Chondrocyte (in vitro differentiated cells): ENCODE measurements at regions not wholly inside any gene's neighbourhood (a gene's known extent, or its start where the extent isn't known, plus 50 kb on each side); places are given as distances from the start of the nearest gene placed in this dataset.
A peak's percentile ranks its signal among the peaks of the same experiment; 100 is the strongest.

ENCODE experiments used
- DNase-seq: peaks from one replicate; pipeline ENCODE4 v3.0.0; 2021; ENCODE audit warnings: mixed read lengths, low spot score
- H3K27ac Mint-ChIP-seq: one replicate; pipeline ENCODE4 v1.8.0; 2021; ENCODE audit warnings: mild to moderate bottlenecking, moderate library complexity, mixed read lengths; ENCODE audit not compliant: unreplicated experiment
- H3K27me3 Mint-ChIP-seq: 2 replicates; pipeline ENCODE4 v1.8.0; 2021; ENCODE audit warnings: low read depth, mixed read lengths
- H3K36me3 Mint-ChIP-seq: 2 replicates; pipeline ENCODE4 v1.8.0; 2021; ENCODE audit warnings: low read depth, mixed read lengths
- H3K4me1 Mint-ChIP-seq: 2 replicates; pipeline ENCODE4 v1.8.0; 2021; ENCODE audit warnings: low read depth, mild to moderate bottlenecking, mixed read lengths
- H3K4me3 Mint-ChIP-seq: one replicate; pipeline ENCODE4 v1.8.0; 2021; ENCODE audit warnings: mild to moderate bottlenecking, moderate library complexity, mixed read lengths; ENCODE audit not compliant: unreplicated experiment
- H3K9me3 Mint-ChIP-seq: 2 replicates; pipeline ENCODE4 v1.8.0; 2021; ENCODE audit warnings: low read depth, mixed read lengths
- TF ChIP-seq, protein P1 (sequence below): fragments of 200-600 bp; sonication (generic); IDR thresholded peaks from 2 replicates; pipeline ENCODE4 v1.5.0; 2021; ENCODE audit warnings: antibody characterized with exemption, mild to moderate bottlenecking, moderate library complexity

DNA sequence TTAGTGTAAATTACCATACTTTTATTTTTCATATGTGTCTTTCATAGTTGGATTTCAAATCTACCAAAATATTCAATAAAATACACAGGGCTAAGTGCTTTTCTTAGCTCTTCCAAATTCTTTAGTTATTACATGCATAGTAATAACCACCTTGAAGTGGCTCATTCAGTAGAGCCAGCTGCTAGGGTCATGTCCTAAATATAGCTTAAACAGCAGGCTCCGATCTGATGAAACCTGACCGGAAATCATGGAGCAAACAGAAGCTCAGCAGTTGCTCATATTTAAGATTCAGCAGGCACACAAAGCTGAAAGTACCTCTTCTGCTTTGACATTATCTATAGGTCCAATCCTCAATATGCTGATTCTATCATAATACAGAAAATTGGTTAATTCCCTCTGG is 1470.4 kb downstream of the ADGRL3 start:
- TF ChIP-seq, protein P1, sequence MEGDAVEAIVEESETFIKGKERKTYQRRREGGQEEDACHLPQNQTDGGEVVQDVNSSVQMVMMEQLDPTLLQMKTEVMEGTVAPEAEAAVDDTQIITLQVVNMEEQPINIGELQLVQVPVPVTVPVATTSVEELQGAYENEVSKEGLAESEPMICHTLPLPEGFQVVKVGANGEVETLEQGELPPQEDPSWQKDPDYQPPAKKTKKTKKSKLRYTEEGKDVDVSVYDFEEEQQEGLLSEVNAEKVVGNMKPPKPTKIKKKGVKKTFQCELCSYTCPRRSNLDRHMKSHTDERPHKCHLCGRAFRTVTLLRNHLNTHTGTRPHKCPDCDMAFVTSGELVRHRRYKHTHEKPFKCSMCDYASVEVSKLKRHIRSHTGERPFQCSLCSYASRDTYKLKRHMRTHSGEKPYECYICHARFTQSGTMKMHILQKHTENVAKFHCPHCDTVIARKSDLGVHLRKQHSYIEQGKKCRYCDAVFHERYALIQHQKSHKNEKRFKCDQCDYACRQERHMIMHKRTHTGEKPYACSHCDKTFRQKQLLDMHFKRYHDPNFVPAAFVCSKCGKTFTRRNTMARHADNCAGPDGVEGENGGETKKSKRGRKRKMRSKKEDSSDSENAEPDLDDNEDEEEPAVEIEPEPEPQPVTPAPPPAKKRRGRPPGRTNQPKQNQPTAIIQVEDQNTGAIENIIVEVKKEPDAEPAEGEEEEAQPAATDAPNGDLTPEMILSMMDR, result no peak
- Mint-ChIP-seq H3K4me3 (no peak overlapping the region), H3K36me3 (no peaks in the 10 kb centered on the region), H3K27ac (peak overlapping the region; percentile 17), H3K4me1 (peaks cover 8% of the 10 kb centered on the region), H3K27me3 (no peaks in the 10 kb centered on the region), H3K9me3 (peaks cover 5% of the 10 kb centered on the region)
- DNase-seq, result no peak

DNA sequence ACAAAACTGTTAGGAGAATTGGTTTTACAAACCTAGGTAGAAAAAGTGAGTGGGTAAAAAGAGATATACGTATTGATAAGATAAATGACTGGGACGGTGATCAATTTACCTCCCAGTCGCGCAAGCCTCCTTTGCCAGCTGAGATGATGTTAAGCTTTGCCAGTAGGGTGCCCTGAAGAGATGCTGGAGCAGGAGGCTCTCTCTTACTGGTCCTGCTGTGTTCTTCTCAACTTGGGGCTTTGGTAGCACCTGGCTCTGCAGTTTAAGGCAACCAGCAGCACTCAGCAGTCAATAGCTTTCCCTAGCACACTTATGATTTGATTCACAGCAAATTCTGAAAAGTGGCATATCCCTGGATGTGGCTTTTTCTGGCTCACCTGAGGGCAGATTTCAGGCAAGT is 1461.7 kb downstream of the ADGRL3 start:
- TF ChIP-seq, protein P1, result no peak
- H3K27ac Mint-ChIP-seq, result no peak overlapping the region
- H3K4me1 Mint-ChIP-seq, result no peaks in the 10 kb centered on the region
- H3K36me3 Mint-ChIP-seq, result no peaks in the 10 kb centered on the region
- no peak for DNase-seq
- H3K27me3 Mint-ChIP-seq, result peaks cover 2% of the 10 kb centered on the region
- H3K4me3 Mint-ChIP-seq, result no peak overlapping the region
- H3K9me3 Mint-ChIP-seq, result peaks cover 5% of the 10 kb centered on the region

DNA sequence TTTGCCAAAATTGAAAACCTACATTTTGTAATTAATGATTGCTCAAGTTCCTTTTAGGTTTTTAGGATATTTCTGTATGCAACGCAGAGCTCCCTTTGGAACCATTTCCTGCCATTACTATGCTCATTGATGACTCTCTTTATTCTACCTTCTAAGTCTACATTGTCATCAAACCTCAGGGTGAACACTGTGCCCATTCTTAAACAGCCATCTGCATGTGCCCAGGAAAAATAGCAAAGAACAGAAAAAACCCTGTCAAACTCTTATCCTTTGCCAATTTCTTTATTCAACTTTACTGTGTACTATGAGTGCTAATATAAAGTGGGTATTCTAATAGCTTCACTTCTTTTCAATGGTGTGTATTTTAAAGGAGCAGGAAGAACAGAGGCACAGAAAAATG is 1455.9 kb downstream of the ADGRL3 start:
- Mint-ChIP-seq H3K27ac (no peak overlapping the region), H3K27me3 (no peaks in the 10 kb centered on the region), H3K9me3 (no peaks in the 10 kb centered on the region), H3K4me1 (peaks cover 2% of the 10 kb centered on the region), H3K4me3 (no peak overlapping the region), H3K36me3 (no peaks in the 10 kb centered on the region)
- TF ChIP-seq, protein P1, result no peak
- DNase-seq, result no peak

DNA sequence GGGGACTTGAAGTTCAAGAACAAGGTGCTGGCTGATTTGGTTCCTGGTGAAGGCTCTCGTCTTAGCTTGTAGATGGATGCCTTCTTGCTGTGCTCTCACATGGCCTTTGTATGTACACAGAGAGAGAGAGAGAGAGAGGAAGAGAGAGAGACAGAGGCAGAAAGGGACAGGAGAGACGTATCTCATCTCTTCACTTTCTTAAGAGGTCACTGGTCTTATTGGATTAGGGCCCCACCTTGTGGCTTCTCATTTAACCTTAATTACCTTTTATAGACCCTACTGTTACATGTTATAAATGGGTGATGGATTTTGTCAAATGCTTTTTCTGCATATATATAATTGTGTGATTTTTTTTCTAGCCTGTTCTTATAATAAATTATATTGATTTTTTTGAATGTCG is 1444.2 kb downstream of the ADGRL3 start:
- TF ChIP-seq, protein P1, result peak; percentile 53
- Mint-ChIP-seq H3K27ac (no peak overlapping the region), H3K9me3 (no peaks in the 10 kb centered on the region), H3K36me3 (no peaks in the 10 kb centered on the region), H3K27me3 (no peaks in the 10 kb centered on the region), H3K4me1 (peaks cover 5% of the 10 kb centered on the region), H3K4me3 (no peak overlapping the region)
- no peak for DNase-seq

DNA sequence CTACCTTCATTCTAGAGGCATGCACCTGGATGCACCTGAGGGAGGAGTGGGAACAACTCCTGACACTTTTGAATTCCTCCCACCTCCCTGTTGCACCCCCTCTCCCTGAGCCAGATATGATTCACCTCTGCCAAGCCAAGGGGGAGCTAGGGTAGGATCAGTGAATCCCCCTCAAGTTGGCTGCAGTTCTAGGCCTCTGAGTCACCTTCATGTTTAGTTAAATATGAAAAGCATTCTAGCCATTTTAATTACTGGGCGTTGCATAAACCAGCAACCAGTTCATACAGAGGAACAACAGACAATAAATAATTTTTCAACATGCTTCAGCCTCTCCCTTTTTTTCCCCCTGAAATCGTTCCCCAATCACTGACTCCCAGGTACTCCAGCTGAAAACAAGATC is 1440.2 kb downstream of the ADGRL3 start:
- TF ChIP-seq, protein P1, result no peak
- peaks cover 5% of the 10 kb centered on the region for H3K4me1 Mint-ChIP-seq
- H3K27me3 Mint-ChIP-seq, result peaks cover 1% of the 10 kb centered on the region
- H3K36me3 Mint-ChIP-seq, result no peaks in the 10 kb centered on the region
- no peak overlapping the region for H3K27ac Mint-ChIP-seq
- H3K4me3 Mint-ChIP-seq, result no peak overlapping the region
- no peak for DNase-seq
- H3K9me3 Mint-ChIP-seq, result peaks cover 5% of the 10 kb centered on the region
